ENCODE measurements at regions not wholly inside any gene's neighbourhood (a gene's known extent, or its start where the extent isn't known, plus 50 kb on each side); places are given as distances from the start of the nearest gene placed in this dataset.

GRCh38 chr2:67213677-67214402, 183.3 kb upstream of the ETAA1 start:
- no peak for TF ChIP-seq CTCF (IDR thresholded peaks at IDR 0.05)
- peak in 2 of 3 donors; percentile 25 to 36 for TF ChIP-seq POLR2A (IDR thresholded peaks at IDR 0.05)
